CD4-positive, alpha-beta T cell treated with Interleukin-10 for 1 hour (primary cell): ENCODE measurements at regions not wholly inside any gene's neighbourhood (a gene's known extent, or its start where the extent isn't known, plus 50 kb on each side); places are given as distances from the start of the nearest gene placed in this dataset.
"Not testable (repeated sequence)": the region's sequence is repeated elsewhere in the genome, so short reads cannot be mapped to it uniquely, and the experiment has no call there.

Source experiments
- DNase-seq: peaks from one replicate; pipeline ENCODE4 v3.0.0-alpha.2; 2020

GRCh38 chr6:74069089-74069581, 373.1 kb downstream of the CD109 start:
- DNase-seq = no peak

GRCh38 chr6:74066168-74066871, 370.3 kb downstream of the CD109 start:
- DNase-seq = no peak

- DNase-seq = no peak
These were observed 369.7 kb downstream of the CD109 start for GRCh38 chr6:74065705-74066104.

- no peak for DNase-seq
These were observed 367.4 kb downstream of the CD109 start for GRCh38 chr6:74063391-74063790.

- DNase-seq = no peak
These were observed 365.2 kb downstream of the CD109 start for GRCh38 chr6:74061201-74061600.

- no peak for DNase-seq
These were observed 364.4 kb downstream of the CD109 start for GRCh38 chr6:74060354-74060753.

GRCh38 chr6:74058606-74059005, 362.6 kb downstream of the CD109 start:
- no peak for DNase-seq

- DNase-seq = no peak
These were observed 361.3 kb downstream of the CD109 start for GRCh38 chr6:74057326-74057725.

GRCh38 chr6:74054190-74054589, 358.2 kb downstream of the CD109 start:
- no peak for DNase-seq

- DNase-seq = no peak
These were observed 354.9 kb downstream of the CD109 start for GRCh38 chr6:74050921-74051320.

- DNase-seq = no peak
These were observed 352.4 kb downstream of the CD109 start for GRCh38 chr6:74048387-74048786.

- DNase-seq = no peak
These were observed 348.6 kb downstream of the CD109 start for GRCh38 chr6:74044417-74045096.

- no peak for DNase-seq
These were observed 345.4 kb downstream of the CD109 start for GRCh38 chr6:74041420-74041819.

- no peak for DNase-seq
These were observed 322.8 kb downstream of the CD109 start for GRCh38 chr6:74018825-74019224.

- DNase-seq = no peak
These were observed 319.4 kb downstream of the CD109 start for GRCh38 chr6:74015427-74015826.

- DNase-seq = no peak
These were observed 304.9 kb downstream of the CD109 start for GRCh38 chr6:74000666-74001490.

- DNase-seq = not testable (repeated sequence)
These were observed 294.7 kb downstream of the CD109 start for GRCh38 chr6:73990609-73991238.

- no peak for DNase-seq
These were observed 293.4 kb downstream of the CD109 start for GRCh38 chr6:73989428-73989827.

- no peak for DNase-seq
These were observed 289.9 kb downstream of the CD109 start for GRCh38 chr6:73985891-73986290.

GRCh38 chr6:73984571-73985210, 288.7 kb downstream of the CD109 start:
- no peak for DNase-seq

- no peak for DNase-seq
These were observed 287.4 kb downstream of the CD109 start for GRCh38 chr6:73983367-73983766.

- DNase-seq = no peak
These were observed 284.1 kb downstream of the CD109 start for GRCh38 chr6:73980096-73980495.

- DNase-seq = no peak
These were observed 282.3 kb downstream of the CD109 start for GRCh38 chr6:73978330-73978729.
